ENCODE measurements at regions not wholly inside any gene's neighbourhood (a gene's known extent, or its start where the extent isn't known, plus 50 kb on each side); places are given as distances from the start of the nearest gene placed in this dataset.

- intact Hi-C loops (cut with DNase I) = no loop called here
- H3K9me3 ChIP-seq = no peaks in the 10 kb centered on the region
- no peaks in the 10 kb centered on the region for H3K36me3 ChIP-seq
- no peaks in the 10 kb centered on the region for H3K27me3 ChIP-seq (ENCODE audit: low read depth)
- H3K4me3 ChIP-seq = no peak overlapping the region
- TF ChIP-seq CTCF (IDR thresholded peaks at IDR 0.05) = no peak
- ATAC-seq = no peak
- H3K4me1 ChIP-seq = no peaks in the 10 kb centered on the region
- no peak overlapping the region for H3K27ac ChIP-seq
- peak; percentile 28 for DNase-seq
Measured at GRCh38 chr9:89796606-89797005, 191.8 kb downstream of the GADD45G start.

- DNase-seq (peak; percentile 38), ATAC-seq (no peak)
- H3K4me1 ChIP-seq = peaks cover 2% of the 10 kb centered on the region
- no peak for TF ChIP-seq CTCF (IDR thresholded peaks at IDR 0.05)
- intact Hi-C loops (cut with DNase I) = no loop called here
- no peak overlapping the region for H3K4me3 ChIP-seq
- H3K9me3 ChIP-seq = no peaks in the 10 kb centered on the region
- H3K36me3 ChIP-seq = no peaks in the 10 kb centered on the region
- H3K27me3 ChIP-seq (ENCODE audit: low read depth) = no peaks in the 10 kb centered on the region
- H3K27ac ChIP-seq = no peak overlapping the region
Measured at GRCh38 chr9:89797255-89797654, 192.4 kb downstream of the GADD45G start.

GRCh38 chr9:89797937-89798455 lies 193.2 kb downstream of the GADD45G start:
- no peaks in the 10 kb centered on the region for H3K27me3 ChIP-seq (ENCODE audit: low read depth)
- ATAC-seq (no peak), DNase-seq (peak; percentile 18)
- peaks cover 9% of the 10 kb centered on the region for H3K4me1 ChIP-seq
- TF ChIP-seq CTCF (IDR thresholded peaks at IDR 0.05) = no peak
- H3K9me3 ChIP-seq = no peaks in the 10 kb centered on the region
- no peak overlapping the region for H3K4me3 ChIP-seq
- H3K36me3 ChIP-seq = no peaks in the 10 kb centered on the region
- intact Hi-C loops (cut with DNase I) = no loop called here
- H3K27ac ChIP-seq = no peak overlapping the region

GRCh38 chr9:89798547-89799120 lies 193.8 kb downstream of the GADD45G start:
- no peak for ATAC-seq
- Histone ChIP-seq H3K36me3 (no peaks in the 10 kb centered on the region), H3K27me3 (ENCODE audit: low read depth) (no peaks in the 10 kb centered on the region), H3K4me1 (peaks cover 14% of the 10 kb centered on the region), H3K27ac (no peak overlapping the region), H3K4me3 (no peak overlapping the region), H3K9me3 (no peaks in the 10 kb centered on the region)
- intact Hi-C loops (cut with DNase I) = no loop called here
- DNase-seq = peak; percentile 17
- no peak for TF ChIP-seq CTCF (IDR thresholded peaks at IDR 0.05)

GRCh38 chr9:89799221-89799620 lies 194.4 kb downstream of the GADD45G start:
- Histone ChIP-seq H3K36me3 (no peaks in the 10 kb centered on the region), H3K4me1 (peaks cover 14% of the 10 kb centered on the region), H3K9me3 (no peaks in the 10 kb centered on the region), H3K27ac (no peak overlapping the region), H3K4me3 (no peak overlapping the region), H3K27me3 (ENCODE audit: low read depth) (no peaks in the 10 kb centered on the region)
- no peak for ATAC-seq
- intact Hi-C loops (cut with DNase I) = no loop called here
- no peak for DNase-seq
- no peak for TF ChIP-seq CTCF (IDR thresholded peaks at IDR 0.05)

All from lower lobe of right lung (tissue), 2 donors.